HG02610 (cell line): ENCODE measurements at regions not wholly inside any gene's neighbourhood (a gene's known extent, or its start where the extent isn't known, plus 50 kb on each side); places are given as distances from the start of the nearest gene placed in this dataset.
"Not testable (repeated sequence)": the region's sequence is repeated elsewhere in the genome, so short reads cannot be mapped to it uniquely, and the experiment has no call there.

Source experiments
- ATAC-seq: cut with Tn5 transposase; IDR thresholded peaks from one replicate; pipeline ENCODE4 v1.9.1; 2021; ENCODE audit warnings: mild to moderate bottlenecking, moderate library complexity; ENCODE audit not compliant: unreplicated experiment

DNA sequence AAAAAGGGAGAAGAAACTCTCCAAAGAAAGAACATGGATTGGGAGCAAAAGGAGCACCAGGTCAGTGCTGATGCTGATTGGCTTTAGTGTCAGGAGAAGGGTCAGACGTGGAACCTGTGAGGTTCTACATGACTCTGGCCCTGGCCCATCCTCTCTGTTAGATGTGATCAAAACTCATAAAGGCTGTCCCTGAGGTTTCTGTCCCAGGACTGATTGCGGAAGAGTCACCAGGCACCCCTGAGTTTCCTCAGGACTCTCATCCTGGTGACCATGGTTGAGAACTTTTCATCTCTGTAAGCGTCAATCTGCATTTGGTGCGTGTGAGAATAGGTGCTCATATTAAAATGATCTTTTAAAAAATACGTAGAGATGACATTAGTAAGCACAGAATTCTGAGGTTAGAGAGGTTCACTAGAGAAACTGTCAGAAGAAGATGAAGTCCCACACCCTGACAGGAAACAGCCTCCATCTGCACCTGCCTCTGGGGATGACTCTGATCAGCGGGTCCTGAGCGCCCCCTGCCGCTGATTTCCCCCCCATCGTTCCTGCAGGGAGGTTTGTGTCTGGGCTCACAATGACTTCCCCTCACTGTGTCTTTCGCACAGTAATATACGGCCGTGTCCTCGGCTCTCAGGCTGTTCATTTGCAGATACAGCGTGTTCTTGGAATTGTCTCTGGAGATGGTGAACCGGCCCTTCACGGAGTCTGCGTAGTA is 741.8 kb downstream of the TMEM121 start:
- no peak for ATAC-seq

DNA sequence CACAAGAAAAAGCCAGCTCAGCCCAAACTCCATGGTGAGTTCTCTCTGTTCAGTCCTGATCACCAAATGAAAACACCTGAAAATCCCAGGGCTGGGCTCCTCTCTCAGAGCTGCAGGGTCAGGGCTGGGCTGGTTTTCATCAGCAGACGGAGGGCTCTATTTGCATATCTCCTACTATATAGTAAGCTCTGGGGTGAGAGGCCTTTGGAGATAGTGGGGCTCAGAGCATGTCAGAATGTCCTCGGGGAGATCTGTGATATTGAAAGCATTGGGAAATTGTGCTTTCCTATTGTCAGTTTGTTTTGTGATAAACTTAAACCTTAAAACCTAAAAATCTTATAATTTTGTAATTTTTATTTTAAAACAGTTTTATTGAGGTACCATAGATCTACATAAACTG is 742.6 kb downstream of the TMEM121 start:
- ATAC-seq, result no peak

DNA sequence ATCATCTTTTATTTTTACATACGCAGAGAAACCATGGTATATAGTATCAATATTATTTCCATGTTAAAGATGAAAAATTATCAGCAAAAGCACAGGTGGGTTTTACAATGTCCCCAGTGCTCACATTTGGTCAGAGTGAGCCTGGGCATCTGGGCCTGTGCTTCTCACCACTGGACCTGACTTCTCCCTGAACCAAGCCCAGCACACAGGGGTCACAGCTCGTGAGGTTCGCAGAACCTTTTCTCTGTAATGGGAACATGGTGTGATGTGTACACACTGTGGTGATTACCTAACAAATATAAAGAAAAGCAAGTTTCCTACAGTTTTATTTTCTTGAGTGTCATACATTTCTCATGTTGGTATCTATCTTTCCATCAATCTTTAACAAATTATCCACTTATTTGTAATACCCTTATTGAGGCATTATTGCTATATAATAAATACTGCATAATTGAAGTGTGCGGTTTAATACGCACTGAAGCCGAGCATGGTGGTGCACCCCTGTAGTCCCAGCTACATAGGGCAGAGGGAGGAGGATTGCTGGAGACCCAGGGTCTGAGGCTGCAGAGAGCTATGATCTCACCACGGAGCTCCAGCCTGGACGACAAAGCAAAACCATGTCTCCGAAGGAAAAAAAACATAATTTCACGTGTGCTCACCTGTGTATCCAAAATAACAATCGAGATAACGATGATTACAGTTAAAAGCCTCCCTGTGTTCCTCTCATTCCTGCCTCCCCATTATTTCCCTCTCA is 743.2 kb downstream of the TMEM121 start:
- ATAC-seq, result no peak

DNA sequence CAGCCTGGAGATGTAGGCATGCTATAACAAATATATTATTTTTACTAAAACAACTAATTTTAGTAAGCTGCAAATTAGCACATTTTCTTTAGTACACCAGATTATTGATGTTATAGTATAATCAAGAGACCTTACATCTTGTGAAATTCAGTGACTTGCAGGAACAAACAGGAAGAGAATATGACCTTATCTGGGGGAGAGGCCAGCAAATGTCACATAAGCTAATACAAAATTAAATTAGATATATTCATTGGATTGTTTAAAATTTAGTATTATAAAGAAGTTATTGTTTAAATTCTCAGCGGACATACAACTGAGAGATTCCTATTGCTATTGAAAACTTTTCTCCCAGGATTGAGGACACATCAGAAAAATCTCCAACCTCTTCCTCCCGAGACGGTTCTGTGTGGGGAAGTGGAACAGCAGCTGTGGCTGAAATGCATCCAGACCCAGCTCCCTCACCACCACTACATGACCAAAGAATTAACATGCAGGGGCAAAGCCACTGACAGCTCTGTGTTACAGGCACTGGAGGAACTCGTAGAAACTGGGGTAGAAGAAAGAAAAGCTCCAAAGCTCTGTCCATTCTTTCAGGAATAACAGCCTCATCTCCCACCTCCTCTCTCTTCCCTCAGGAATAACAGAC is 744.2 kb downstream of the TMEM121 start:
- not testable (repeated sequence) for ATAC-seq

DNA sequence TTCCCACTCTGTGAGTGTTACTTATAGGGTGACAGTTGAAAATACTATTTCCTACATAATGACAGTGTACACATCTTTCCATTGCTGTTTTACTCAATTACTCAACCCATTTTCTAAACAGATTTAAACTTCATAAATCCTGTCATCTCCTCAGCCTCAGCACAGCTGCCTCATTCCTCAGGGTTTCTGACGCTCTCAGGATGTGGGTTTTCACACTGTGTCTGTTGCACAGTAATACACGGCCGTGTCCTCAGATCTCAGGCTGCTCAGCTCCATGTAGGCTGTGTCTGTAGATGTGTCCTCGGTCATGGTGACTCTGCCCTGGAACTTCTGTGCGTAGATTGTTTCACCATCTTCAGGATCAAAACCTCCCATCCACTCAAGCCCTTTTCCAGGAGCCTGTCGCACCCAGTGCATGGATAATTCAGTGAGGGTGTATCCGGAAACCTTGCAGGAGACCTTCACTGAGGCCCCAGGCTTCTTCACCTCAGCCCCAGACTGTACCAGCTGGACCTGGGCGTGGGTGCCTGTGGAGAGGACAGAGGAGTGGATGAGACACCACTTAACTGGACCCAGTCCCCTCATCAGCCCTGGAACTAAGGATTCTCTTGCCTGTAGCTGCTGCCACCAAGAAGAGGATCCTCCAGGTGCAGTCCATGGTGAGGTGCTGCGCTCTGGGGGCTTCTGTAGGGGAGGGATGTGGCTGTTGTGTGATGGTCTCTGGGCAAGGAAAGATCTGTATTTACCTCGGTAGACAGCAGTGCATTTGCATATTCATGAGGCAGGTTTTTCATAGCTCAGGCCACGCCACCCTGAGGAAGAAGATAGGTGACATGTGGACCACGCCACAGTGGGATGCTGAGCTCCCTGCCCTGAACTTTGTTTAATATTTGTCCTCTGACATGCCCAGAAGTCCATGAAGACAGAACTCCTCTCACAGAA is 750.2 kb downstream of the TMEM121 start:
- no peak for ATAC-seq

DNA sequence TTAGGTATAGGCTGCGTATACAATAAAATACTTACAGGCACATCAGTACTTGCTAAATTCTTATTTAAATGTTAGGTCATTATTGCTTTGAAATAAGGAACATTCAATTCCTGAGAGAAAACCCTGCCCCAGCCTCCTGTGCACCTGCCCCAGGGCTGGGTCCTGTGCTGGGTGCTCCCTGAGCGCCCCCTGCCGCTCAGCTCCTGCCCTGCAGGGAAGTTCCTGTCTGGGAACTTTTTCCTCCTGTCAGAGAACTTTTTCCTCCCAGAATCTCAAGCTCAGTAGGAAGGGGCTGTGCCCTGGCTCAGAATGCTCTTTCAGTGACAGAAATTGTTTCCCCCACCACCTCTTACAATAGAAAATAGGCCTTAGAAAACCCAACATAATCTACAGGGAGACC is 751.1 kb downstream of the TMEM121 start:
- no peak for ATAC-seq

DNA sequence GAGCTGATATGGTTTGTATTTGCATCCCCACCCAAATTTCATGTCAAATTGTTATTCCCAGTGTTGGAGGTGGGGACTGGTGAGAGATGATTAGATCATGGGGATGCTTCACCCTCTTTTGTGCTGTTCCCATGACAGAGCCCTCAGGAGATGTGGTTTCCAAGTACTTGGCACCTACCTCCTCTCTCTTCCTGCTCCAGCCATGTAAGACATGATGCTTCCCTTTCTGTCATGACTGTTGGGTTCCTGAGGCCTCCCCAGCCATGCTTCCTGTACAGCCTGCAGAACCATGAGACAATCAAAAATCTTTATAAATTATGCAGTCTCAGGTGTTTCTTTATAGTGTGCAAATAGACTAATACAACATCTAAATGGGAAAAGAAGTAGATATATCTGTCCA is 754.5 kb downstream of the TMEM121 start:
- ATAC-seq, result no peak

DNA sequence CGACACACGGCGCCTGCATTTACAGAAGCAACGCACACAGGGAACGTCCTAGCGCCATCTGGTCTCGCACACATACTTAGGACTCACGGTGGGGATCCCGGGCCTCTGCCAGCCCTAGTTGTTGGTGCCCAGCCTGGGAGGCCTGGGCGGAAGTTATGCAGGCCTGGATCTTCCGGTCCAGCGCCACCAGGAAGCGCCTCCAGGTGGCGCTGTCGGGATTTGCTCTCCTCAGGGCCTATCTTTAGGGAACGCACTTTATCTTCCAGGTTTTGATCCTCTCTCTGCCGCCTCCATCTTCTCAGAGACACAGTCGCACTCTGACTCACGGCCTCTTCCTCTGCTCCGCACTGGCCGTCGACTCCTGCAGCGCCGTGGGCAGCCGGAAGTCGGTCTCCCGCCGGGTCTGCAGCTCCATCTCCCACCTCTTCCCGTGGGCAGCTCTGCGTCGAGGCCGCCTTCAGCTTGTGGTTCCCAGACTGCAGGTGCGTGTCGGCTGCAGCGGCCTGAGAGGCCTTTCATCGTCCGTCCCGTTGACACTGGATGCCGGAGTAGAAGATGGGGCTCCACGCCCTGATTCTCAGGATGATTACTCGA is 760.4 kb downstream of the TMEM121 start:
- no peak for ATAC-seq

DNA sequence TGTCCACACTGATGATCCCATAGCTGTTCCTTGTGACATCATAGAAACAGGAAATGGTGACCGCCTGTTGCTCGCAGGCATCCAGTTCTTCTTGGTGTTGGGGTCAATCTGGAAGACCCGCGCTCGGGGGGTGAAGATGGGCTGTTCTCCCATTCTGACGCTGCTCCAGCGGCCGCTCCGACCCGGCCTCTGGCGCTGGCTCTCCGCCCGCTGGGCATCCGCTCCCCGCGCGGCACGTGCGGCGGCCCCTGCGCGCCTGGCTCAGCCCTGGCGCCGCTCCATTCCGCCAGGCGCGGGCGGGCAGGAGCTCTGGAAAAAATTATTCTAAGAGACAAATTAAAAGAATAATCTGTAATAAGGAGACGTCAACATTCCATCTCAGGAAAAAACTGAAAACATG is 761.1 kb downstream of the TMEM121 start:
- no peak for ATAC-seq

DNA sequence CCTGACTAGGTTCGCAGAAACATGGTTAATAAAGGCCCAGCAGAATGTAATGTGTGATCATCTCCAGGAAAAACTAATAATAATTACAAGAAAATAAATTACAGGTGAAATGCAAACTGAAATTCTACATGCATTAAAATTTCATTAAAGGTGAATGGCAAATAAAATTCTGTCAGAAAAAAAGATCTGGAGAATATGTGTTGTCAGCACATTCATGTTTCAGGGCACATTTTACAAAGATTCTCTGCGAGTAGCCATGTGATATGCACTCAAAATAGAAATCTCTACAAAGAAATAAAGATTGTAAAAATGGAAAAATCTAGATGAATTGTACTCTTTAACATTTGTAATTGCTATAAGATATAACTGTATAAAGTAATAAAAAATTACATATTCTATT is 765.2 kb downstream of the TMEM121 start:
- ATAC-seq, result no peak

DNA sequence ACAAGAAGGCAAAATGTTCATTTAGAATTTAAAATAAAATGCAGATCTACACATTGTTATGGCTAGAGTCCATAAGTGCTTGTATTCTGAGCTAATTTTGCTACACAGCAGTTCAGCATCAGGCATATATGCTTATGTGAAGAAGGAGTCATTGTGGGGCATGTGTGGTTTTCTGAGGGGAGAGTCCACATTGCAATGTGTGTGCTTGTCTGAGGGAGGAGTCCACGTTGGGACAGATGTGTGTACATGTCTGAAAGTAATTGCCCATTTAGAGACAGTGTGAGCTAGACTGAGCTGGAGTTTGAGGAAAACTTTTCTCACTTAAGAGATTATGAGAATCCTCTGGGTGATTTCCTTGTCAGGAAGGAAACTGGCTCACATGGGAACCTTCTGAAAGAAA is 767.9 kb downstream of the TMEM121 start:
- ATAC-seq, result no peak

DNA sequence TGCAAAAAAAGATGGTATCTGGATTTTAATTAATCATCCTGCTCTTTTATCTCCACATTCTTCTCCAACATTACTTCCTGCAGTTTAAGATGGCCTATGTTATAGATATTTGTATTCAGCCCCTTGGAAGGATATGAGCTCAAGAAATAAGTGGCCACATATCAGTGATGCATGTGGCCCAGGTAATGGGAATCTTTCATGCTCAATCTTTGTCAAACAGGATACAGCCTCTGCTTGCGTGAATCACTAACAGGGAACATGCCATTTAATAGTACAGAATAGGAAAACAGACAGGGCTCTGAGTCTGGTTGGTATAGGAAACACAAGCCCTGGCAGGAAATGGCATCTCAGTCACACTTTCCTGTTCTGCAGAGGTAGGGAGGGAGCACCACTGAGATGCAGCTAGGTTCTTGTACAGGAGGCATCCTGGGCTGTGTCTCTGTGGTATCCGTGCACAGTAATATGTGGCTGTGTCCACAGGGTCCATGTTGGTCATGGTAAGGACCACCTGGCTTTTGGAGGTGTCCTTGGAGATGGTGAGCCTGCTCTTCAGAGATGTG is 774.6 kb downstream of the TMEM121 start:
- ATAC-seq, result not testable (repeated sequence)

DNA sequence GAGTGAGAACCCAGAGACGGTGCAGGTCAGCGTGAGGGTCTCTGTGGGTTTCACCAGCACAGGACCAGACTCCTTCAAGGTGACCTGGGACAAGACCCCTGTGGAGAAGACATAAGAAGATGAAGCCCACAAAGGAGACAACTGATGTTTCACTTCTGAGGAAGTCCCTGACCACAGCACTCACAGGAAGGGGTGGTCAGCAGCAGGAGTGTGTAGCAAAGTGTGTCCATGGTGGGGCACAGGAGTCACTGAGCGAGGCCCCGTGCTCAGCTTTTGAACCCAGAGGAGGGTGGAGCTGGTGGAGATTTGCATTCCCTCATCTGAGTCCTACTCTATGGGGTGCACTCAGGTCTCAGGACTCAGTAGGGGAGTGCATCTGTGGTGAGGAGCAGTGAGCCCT is 775.2 kb downstream of the TMEM121 start:
- ATAC-seq, result not testable (repeated sequence)

DNA sequence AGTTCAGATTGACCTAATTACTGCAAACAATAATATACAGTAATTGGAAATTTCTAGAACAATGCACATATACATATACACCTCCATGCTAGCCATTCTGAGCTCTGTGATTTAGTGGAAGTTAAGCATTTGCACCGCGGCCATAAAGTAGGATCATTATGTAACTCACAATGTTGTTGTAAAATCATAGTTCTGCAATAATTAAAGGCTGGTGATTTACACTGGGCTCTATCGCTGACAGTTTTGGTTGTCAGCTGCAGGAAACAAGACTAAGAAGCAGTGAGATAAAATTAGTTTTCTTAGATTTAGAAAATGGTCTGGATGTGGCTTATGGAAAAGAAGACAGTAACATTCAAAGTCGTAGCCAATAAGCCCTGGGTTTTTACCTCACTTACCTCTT is 776.3 kb downstream of the TMEM121 start:
- ATAC-seq, result no peak

DNA sequence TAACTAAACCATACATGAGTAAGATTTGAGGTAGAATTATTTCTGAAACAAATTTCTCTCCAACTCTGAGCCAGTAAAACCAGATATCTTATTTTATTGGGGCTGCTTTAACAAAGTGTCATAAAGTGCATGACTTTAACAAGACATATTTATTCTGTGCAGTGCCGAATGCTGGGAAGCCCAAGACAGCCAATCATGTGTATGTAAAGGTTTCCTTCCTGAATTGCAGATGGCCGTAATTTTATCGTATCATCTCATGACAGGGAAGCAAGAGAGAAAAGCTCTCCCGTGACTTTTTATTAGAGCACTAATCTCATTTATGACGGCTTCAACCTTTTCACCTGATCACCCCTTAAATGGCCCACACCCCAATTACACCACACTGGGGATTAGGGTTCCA is 777.9 kb downstream of the TMEM121 start:
- no peak for ATAC-seq

DNA sequence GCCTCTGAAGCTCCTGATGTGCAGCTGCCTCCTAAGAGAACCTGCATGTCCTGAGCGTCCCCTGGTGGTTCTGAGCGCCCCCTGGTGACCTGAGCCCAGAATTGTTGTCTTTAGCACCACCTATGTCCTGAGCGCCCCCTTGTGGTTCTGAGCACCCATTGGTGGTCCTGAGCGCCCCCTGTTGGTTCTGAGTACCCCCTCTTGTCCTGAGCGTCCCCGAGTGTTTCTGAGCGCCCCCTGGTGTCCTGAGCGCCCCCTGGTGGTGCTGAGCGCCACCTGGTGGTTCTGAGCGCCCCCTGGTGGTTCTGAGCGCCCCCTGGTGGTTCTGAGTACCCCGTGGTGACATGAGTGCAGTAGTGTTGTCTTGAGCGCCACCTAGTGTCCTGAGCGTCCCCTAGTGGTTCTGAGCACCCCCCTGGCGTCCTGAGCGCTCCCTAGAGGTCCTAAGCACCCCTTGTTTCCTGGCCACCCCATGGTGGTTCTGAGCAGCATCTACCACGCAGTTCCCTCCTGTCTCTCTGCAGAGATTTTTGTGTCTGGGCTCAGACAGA is 782.5 kb downstream of the TMEM121 start:
- ATAC-seq, result peak; percentile 88

DNA sequence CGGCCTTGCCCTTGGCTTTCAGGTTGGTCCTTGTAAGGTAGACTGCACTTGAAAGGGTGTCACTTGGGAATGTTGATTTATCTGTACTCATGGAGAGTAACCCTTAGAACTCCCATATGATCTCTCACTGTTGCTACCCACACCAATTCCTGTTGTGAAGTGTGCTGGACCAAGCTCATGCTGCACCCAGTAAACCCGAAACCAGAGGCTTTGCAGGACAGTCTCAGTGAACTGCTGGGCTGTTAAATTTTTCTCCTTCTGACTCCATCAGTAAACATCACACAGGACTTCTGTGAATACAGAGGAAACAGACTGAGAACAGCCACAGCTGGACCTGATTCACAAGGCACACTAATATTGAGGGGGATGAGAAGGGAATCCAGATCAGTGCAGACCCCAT is 783.0 kb downstream of the TMEM121 start:
- ATAC-seq, result no peak

DNA sequence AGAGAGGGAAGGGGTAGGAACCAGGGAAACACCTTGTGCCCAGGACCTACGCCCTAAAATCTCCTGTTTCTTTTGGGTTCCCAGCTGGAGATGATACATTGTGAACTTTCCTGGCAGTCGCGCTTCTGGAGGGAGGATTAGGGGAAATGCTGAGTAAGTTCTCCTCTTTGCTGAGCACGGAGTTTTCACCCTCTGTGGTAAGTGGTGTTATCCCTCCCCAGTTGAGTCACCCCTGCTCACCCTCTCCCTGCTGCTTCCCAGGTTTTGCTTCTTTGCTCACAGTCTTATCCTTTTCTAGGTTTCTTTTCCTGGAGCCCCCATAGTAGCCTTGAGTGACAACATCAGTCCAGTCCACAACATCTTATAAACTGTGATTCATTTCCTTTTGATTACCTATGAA is 789.1 kb downstream of the TMEM121 start:
- ATAC-seq, result no peak

DNA sequence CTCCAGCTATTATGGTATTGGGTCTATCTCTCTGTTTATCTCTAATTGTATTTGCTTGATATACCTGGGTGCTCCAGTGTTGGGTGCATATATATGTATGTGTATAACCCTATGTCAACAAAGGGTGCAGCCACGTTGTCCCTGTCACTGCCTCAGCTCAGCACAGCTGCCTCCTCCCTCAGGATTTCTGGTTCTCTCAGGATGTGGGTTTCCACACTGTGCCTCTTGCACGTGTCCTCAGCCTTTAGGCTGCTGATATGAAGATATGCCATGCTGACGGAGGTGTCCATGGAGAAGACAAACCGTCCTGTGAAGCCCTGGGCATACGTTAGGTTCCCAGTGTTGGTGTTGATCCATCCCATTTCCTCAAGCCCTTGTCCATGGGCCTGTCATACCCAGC is 791.2 kb downstream of the TMEM121 start:
- ATAC-seq, result no peak

DNA sequence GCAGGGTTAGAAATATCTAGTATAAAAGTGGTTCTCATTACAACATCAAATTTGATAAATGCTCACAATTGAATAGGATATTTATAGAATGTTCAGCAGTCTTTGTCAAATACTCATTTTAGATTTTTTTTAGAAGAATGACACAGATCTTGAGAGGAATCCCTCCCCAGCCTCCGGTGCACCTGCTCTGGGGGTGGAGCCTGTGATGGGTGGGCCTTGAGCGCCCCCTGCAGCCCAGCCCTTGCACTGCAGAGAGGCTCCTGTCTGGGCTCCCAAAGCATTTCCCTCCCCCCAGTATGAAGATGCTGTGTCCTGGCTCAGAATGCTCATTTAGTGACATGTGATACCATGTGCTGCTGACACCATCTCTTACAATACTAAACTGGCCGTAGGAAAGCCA is 792.3 kb downstream of the TMEM121 start:
- no peak for ATAC-seq
